ENCODE measurements at regions not wholly inside any gene's neighbourhood (a gene's known extent, or its start where the extent isn't known, plus 50 kb on each side); places are given as distances from the start of the nearest gene placed in this dataset.
"Not testable (repeated sequence)": the region's sequence is repeated elsewhere in the genome, so short reads cannot be mapped to it uniquely, and the experiment has no call there.

DNA sequence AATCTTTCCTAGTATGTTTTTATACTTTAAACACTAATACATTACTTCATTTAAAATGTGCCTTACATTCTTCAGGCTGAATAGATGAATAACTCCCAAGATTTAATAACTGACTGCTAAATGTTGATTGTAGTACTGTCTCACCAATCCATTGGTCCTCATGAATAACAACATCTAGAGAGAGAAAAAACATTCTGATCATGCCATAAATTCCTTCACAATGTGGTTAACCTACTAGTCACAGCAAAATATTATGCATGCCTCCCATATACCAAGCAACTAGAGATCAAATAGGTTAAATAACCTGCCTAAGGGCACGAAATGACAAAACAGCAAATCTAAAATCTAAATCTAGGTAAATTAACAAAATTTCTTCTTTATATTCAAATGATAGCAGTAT lies 66.2 kb downstream of the SYT15 start:
- not testable (repeated sequence) for DNase-seq

DNA sequence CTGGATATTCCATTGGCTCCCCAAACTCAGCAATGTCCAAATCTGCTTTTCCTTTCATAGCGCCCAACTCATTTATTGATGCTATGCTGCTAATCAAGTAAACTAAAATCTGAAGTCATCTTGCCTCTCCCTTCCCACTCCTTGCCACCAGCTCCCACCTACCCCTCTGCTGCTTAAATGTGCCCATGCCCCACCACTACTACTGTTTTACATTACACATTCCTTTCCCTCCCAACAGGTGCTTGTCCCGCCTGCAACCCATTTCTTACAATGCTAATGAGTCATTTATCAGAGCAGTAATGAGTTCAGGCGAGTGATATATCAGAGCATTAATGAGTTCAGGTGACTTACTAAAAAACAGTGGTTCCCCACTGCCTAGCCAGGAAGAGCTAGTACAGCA lies 67.2 kb downstream of the SYT15 start:
- DNase-seq, result not testable (repeated sequence)

DNA sequence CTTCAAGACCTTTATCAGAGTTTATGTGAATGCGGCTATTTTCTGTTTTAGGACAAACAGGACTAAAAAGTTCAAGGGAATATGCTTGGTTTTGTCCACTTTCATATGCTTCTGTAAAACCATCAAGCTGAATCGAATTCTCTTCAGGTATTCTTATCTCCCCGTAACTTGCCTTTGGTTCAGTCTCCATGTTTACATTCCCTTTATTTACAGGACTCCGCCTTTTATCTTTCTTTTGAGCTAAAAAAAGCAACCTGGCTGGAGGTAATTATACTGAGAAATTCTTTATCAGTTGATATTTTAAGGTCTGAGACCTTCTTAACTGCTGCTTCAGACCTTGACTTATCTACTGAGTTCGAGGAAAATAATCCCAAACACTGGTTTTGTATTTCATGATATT lies 72.0 kb downstream of the SYT15 start:
- not testable (repeated sequence) for DNase-seq

- not testable (repeated sequence) for DNase-seq
Observed at GRCh38 chr10:46657437-46657836, 78.5 kb downstream of the SYT15 start.

DNA sequence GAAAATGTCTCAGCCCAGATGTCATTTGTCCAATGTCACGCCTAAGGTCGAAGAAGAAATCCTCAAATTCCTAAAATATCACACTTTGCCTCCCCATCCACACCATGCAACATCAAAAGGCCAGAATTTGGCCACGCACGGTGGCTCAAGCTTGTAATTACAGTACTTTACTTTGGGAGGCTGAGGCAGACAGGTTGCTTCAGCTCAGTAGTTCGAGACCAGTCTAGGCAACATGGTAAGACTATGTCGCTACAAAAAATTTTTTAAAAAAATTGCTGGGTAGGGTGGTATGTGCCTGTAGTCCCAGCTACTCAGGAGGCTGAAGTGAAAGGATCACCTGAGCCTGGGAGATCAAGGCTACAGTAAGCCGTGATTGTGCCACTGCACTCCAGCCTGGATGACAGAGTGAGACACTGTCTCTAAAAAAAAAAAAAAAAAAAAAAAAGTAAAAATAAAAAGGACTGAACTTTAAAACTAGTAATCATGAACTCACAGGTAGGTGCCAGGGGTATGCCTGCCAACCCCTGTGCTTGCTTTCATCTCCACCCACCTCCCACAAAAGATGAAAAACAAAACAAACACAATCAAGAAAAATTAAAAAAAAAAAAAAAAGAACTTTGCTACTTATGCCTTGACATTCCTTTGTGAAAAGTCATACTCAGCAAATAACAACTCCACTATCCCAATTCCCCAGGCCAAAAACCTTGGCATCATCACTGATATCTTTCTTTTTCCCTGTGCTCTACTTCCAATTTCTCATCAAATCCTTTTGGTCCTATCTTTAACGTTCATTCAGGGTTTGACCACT lies 81.3 kb downstream of the SYT15 start:
- DNase-seq, result not testable (repeated sequence)

DNA sequence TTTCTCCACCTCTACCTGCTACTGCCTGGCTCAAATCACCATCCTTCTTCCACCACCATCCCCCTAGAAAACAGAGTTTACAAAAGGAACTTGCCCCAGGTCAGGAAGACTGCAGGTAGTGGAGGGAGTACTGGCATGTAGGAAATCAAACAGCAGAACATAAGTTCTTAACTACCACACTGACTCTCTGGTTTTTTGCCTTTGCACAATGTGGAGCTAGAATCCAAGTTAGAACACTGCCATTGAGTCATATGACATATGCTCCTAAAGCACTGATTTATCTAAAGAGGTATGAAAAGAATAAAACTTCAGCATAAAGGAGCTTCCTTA lies 81.9 kb downstream of the SYT15 start:
- DNase-seq, result not testable (repeated sequence)

DNA sequence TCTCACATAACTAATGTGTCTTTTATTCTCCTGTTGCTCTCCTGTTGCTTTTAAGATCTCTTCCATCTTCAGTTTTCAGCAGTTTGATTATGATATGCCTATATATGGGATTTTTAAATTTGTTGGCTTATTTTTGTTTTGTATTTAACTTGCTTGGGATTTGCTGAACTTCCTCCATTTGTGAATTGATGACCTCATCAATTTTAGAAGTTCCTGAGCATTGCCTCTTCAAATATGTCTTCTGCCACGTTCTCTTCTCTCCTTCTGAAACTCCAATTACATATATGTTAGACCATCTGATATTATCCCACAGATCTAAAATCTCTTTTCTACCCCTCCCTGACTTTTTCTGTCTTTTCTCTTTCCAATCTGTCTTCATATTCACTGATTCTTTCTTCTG lies 86.6 kb downstream of the SYT15 start:
- DNase-seq, result not testable (repeated sequence)

DNA sequence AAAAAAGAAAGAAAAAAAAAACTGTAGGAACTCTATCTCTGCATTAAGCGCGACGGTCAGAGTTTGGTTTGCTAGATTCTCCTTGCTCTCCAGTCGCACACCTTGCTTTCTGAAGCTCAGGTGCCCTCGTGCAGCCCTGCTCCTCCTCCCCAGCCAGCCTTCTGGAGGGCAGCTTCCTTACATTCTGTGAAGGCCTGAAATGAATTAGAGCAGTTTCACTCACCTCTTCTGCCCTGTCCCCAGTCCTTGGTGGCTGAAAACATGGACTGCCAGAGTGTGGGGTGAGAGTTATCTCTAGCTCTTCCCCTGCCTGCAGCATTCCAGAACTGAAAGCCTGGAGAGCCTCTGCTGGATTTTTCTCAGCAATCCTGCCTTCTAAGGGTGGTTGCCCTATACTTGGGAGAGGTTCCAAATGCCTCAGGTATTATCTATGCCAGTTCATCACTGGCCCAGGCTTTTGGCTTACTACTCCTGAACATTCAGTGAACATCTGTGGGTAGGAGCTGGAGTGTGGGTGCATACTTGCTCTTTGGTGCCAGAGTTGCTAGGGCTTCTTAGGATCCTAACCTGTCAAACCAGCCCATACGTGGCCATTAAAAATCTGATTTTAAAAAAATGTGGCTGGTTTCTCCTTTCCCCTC lies 89.5 kb downstream of the SYT15 start:
- DNase-seq, result not testable (repeated sequence)

DNA sequence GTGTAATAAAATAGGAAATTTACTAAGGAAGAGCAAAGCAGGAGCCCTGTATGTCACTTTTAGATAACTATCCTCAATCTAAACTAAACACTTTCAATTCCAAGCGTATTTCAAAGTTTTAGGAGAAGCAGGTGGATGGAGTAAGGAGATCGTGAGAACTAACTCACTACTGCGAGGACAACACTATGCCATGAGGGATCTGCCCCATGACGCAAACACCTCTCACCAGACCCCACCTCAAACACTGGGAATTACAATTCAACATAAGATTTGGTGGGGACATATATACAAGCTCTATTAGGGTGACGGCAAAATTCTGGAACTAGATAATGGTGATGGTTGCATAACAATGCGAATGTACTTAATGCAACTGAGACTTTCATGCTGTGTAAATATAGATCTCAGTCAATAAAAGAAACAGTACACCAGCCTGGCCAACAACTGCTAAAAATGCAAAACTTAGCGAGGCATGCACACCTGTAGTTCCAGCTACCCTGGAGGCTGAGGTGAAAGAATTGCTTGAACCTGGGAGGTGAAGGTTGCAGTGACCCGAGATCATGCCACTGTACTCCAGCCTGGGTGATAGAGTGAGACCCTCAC lies 99.0 kb downstream of the SYT15 start:
- DNase-seq, result not testable (repeated sequence)

DNA sequence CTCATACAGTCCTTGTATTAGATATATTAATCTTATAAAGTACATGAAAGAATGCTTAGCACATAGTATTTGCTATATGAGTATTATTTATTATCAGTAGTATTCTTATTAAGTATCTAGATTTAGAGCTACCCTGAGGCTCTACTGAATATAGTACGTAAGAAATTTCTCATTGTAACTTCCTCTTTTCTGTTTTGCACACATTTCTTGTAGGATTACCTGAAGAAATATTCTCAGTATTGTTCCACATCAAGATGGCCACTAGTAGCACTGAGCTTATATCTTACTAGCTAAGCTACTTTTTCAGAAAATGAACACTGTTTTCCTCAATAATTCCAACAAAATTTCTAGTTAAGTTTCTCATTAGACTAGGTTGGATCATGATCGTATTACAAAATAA lies 112.5 kb downstream of the SYT15 start:
- DNase-seq, result not testable (repeated sequence)

DNA sequence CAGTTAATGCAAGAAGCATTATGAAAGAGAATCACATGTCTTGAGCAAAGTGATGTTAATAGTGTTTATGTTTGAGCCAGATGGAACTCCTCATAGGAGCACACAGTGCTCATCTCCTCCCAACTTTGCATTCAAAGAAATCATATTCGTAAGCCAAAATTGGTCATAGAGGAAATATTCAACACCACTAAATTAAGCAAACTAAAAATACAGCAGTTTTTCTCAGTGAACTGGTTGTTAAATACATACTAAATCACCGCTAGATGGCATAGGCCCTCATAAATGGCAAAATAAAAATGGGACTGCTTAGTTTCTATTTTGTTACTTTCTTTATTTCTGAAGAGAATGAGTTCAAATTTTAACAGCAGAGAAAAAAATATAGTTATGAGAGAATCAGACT lies 114.3 kb downstream of the SYT15 start:
- not testable (repeated sequence) for DNase-seq

DNA sequence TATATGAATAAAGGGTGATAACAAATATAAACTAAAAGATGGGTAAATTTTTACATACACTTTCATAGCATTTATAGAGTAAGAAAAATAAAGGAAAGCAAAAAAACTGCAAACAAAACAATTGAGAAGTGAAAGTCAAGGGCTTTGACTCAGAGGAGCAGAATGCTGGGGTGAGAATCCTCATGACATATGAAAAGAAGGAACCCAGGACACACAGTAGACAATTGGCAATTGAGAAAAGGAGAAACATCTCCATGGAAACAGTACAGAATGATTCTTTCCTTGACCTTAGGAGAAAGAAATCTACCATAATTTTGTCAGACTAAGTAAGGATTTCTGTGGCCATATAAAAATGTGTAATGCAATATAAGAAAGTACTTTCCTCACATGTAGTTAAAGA lies 138.3 kb downstream of the SYT15 start:
- not testable (repeated sequence) for DNase-seq

- DNase-seq, result not testable (repeated sequence)
Observed at GRCh38 chr10:46718014-46718413, 139.1 kb downstream of the SYT15 start.

DNA sequence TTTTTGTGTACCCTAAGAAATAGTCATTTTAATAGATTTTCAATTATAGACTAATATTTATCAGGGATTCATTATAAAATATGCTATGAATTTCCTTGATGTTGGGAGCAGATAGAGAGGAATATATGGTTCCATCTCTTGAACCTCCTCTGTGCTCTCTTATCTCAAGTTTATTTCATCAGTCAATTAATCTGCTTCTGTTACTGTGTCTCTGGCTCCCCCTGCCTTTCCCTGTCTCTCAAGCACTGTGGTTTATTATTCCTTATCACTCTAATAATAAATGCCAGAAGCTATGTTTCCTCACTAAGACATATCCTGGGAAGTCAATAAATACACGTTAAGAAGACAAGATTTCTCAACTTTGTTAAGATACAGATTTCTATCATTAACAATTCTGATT lies 141.5 kb downstream of the SYT15 start:
- not testable (repeated sequence) for DNase-seq

- not testable (repeated sequence) for DNase-seq
Observed at GRCh38 chr10:46720811-46721518, 142.0 kb downstream of the SYT15 start.

GRCh38 chr10:46724258-46724657 lies 145.3 kb downstream of the SYT15 start:
- DNase-seq, result not testable (repeated sequence)

GRCh38 chr10:46728359-46728758 lies 149.4 kb downstream of the SYT15 start:
- DNase-seq, result not testable (repeated sequence)

- not testable (repeated sequence) for DNase-seq
Observed at GRCh38 chr10:46730729-46731128, 151.8 kb downstream of the SYT15 start.

- DNase-seq, result not testable (repeated sequence)
Observed at GRCh38 chr10:46733635-46734261, 154.8 kb downstream of the SYT15 start.

- not testable (repeated sequence) for DNase-seq
Observed at GRCh38 chr10:46734262-46734642, 155.3 kb downstream of the SYT15 start.

DNA sequence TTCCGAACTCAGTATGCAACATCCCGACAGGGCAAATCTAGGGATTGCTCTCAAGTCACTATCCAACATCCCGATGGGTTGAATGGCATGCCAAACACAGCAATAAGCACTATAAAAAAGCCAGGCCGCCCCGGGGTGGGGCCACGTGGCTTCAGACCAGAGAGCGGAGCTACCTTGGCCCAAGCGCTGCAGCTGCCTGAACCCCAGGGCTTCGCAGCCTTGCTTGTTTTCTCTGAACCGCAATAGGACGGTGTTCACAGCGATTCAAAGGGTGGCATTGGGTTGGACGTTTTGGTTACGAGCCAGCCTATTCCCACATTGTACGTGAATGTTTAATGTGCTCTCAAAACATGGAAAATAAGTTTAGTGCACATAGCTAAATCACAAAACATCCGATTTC lies 161.0 kb downstream of the SYT15 start:
- not testable (repeated sequence) for DNase-seq

DNA sequence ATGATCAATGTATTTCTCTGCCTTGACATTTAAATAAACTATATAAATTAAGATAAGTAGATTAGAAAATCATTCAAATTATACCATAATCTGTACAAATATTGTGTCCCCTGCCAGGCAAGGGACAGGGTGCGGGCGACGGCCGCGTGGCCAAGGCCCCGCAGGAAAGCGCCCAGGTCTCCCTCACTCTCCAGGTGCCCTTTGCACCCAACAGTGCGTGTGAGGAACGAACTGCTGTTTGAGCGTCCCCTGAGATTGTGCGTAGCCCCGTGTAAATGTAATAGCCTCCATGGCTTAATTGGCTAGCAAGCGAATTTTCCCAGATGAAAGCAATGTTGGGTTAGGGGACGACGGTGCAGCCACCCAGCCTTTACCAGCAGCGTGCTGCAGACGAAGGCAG lies 161.4 kb downstream of the SYT15 start:
- DNase-seq, result not testable (repeated sequence)

DNA sequence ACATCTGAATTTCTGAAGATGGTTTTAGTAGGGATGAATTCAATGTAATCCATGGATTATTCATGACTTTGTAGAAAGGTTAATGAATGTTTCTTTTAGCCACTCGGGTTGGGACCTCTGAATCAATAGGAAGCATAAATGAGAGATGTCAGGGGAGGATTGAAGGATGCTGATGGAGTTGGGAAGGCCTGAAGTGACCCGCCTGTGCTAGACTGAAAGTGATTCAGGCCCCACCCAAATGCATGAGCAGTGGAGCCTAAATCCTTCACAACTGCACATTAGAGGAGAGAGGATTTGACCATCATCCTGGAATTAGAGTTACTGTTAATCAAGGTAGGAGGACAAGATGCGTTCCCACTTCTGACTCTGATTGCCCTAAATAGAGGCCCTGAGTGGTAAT lies 162.2 kb upstream of the PTPN20 start:
- DNase-seq, result not testable (repeated sequence)

Data from activated T-cell treated with anti-CD3 and anti-CD28 coated beads for 4 hours (primary cell).